NT2/D1 (cell line): ENCODE measurements at regions not wholly inside any gene's neighbourhood (a gene's known extent, or its start where the extent isn't known, plus 50 kb on each side); places are given as distances from the start of the nearest gene placed in this dataset.

Source experiments
- YY1 ChIP-seq: IDR thresholded peaks from 2 replicates; pipeline ENCODE4 v1.6.1; 2011; ENCODE audit not compliant: insufficient read length, insufficient read depth
- ZNF274 ChIP-seq: IDR thresholded peaks from 2 replicates; pipeline ENCODE4 v1.6.1; 2011; ENCODE audit warnings: mild to moderate bottlenecking, low read depth, low read length

DNA sequence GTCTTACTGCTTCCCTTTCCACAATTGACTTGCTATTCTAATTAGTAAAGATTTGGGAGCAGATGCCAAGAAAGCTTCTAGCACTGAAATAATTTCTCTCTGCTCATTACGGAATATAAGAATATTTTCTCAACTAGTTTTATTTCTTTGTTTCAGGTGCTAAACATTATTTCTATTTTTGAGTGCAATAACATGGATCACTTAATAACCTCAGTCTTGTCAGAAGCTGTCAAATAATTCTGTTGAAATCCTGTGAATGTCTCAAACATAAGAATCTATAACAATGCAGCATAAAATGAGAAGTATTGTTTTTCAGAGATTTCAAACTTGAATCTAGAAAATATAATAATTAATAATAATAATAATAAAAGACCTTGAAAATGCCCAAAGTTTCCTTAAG is 1221.0 kb downstream of the DSC3 start:
- TF ChIP-seq YY1 (no peak), ZNF274 (no peak)
